Glomerular visceral epithelial cell (primary cell): ENCODE measurements at regions not wholly inside any gene's neighbourhood (a gene's known extent, or its start where the extent isn't known, plus 50 kb on each side); places are given as distances from the start of the nearest gene placed in this dataset.
A peak's percentile ranks its signal among the peaks of the same experiment; 100 is the strongest.
"Not testable (repeated sequence)": the region's sequence is repeated elsewhere in the genome, so short reads cannot be mapped to it uniquely, and the experiment has no call there.

ENCODE experiments used
- DNase-seq: peaks from one replicate; pipeline ENCODE4 v3.0.0-alpha.2; 2016; ENCODE audit errors: extremely low spot score

DNA sequence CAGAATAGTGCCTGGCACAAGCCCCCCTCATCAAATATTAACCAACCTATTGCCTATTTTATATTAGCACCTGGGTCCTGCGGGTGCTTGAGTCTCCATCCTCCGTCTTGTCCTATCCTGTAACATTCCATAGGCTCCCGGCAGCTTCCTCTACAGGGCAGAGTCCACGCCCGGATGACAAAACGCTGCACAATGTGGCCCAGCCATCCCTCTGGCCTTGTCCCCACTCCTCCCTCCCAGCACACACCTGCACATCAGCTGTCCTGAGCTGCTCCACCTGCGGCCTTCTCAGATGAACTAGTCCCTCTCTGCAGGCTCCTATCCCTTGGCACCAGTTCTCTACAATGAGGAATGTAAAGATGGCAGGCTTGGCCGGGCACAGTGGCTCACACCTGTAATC lies 153.5 kb upstream of the PDE1C start:
- no peak for DNase-seq

DNA sequence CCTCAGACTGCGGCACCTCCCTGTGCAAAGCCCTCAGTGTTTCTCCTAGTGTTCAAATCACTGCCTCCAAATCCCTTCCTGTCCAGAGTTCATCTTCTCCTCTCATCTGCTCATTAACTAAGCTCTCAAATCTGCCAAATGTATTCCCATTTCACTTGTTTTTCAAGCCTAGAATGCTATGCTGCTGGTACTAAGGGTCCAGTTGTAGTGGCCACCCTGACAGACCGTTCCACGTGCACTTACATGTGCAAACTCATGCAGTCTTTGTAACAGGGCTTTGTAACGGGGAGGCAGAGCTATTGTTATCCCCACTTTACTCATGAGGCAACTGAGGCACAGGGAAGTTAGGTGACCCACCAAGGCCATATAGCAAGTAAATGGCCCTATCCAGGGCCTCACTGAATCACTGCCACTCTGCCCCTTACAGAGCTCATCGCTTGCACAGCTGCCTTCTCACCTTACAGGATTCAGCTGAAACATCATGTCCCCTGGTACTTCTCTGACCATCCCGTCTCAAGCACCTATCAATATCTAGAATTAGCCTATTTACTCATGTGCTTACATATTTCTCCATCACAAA lies 153.0 kb upstream of the PDE1C start:
- DNase-seq = no peak

DNA sequence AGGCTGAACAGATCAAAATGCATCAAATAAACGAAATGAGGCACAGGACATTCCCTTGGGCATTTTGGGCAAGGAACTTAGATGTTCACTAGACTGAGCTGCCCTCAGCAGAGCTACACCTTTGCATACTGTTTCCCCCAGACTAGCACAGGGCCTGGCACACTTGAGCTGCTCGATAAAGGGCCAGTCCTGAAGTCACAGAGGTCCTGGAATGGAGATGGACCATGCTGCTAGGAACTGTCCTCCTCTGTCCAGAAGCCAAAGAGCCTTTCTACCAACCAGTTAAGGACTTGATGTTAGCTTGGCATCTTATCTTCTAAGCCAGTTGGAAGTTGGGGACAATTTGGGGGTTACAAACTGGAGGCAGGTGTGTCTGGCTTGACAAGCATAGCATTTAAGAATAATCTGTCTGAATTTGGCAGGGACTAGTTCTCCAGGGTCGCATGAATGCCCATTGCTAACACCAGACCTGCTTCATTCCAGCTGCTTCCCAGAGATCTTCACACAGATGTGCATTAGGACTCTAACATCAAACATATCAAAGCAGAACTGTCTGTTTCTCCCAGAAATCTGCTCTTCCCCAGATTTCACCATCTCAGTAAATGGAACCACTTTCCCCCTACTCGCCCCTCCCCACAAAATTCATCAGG lies 152.2 kb upstream of the PDE1C start:
- DNase-seq = no peak

DNA sequence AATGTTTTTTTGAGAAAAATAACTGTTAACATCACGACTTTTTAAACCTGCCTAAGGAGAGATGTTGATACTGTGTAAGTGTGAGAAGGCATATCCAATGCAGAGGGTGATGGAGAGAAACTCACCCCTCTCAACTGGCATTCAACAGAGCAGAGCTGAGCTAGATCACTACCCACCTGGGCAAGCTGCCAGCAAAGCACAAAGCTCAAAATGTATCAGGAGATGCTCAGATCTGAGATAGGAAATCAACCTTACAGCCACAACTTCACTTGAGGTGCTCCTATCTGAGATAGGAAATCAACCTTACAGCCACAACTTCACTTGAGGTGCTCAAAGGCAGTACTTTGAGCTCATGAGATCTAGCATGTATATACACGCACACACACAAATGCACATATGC lies 151.5 kb upstream of the PDE1C start:
- no peak for DNase-seq

DNA sequence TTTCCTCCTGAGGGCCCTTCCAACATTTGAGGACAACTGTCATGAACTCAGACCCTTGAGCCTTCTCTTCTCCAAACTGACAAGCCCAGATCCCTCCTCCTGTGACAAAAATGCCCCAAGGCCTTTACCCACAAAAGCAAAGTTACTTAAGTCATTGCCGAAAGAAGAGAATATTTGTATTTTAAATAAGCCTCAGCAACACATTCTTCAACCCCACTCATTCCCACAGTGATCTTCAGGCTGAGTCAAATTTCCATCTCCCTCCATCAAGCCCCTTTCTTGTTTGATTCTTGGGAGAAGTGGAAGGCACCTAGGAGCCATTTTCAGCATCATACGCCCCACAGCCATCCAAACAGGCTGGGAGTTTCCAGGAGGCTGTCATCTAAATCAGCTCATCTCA lies 150.8 kb upstream of the PDE1C start:
- DNase-seq = no peak

DNA sequence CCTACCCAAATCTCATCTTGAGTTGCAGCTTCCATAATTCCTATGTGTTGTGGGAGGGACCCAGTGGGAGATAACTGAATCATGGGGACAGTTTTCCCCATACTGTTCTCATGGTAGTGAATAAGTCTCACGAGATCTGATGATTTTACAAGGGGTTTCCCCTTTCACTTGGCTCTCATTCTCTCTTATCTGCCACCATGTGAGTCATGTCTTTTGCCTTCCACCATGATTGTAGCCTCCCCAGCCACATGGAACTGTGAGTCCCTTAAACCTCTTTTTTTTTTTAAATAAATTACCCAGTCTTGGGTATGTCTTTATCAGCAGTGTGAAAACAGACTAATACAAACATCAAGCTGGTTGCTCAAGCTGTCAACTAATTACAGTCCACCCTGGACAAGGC lies 149.6 kb upstream of the PDE1C start:
- DNase-seq = not testable (repeated sequence)

DNA sequence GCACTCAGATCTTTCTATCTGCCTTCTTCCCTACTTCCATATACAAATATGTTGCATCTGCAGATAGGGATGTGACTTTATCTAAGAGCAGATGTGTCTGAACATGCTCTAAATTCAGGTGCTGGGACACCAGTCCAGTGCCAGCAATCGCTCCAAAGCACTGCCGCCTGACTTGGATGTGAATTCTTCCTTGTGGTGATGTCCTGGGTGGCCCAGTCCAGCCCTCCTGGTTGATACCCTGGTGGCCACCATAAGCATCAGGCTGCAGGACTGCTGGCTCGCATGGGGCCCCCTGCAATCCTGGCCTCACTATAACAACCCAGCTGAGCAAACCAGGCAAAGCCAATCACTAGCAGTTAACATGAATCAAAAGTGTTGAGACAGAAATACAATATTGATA lies 149.2 kb upstream of the PDE1C start:
- no peak for DNase-seq

DNA sequence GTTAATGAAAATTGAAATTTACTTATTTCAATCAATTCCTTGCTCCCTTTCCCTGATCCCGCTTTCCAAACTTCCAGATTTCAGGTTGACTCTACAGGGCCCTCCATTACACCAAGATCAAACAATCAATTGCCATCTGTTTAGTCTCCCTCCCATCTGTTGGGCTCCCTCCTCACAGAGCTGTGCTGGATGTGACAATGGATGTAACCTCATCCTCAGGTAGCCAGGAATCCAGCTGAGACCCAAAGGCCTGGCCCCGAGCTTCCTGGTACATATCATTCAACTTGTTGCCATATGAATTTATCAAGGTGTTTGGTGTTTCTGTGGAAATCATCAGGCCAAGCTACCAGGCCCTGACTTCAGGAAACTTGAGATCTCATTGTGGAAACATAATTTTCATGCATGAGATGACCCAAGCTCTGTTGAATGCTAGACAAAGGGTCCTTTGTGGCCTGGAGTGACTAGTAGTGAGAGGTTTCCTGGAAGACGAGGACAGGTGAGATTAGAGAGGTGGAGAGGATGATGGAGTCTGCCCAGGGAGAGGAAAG lies 148.6 kb upstream of the PDE1C start:
- DNase-seq = no peak

DNA sequence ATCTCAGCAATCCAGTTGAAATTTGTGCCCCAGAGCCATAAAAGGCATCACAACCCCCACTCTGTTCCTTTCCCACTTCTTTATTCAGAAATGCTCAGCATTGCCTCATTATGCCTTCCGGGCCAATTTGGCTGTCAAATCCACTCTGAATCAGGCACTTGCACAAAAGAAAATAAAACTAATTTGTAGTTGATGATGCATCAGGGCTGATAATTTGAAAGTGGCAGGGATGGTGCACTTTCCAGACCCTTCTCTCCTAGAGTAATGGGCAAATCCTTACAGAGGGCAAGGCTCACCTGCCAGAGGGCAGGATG lies 147.9 kb upstream of the PDE1C start:
- DNase-seq = no peak

DNA sequence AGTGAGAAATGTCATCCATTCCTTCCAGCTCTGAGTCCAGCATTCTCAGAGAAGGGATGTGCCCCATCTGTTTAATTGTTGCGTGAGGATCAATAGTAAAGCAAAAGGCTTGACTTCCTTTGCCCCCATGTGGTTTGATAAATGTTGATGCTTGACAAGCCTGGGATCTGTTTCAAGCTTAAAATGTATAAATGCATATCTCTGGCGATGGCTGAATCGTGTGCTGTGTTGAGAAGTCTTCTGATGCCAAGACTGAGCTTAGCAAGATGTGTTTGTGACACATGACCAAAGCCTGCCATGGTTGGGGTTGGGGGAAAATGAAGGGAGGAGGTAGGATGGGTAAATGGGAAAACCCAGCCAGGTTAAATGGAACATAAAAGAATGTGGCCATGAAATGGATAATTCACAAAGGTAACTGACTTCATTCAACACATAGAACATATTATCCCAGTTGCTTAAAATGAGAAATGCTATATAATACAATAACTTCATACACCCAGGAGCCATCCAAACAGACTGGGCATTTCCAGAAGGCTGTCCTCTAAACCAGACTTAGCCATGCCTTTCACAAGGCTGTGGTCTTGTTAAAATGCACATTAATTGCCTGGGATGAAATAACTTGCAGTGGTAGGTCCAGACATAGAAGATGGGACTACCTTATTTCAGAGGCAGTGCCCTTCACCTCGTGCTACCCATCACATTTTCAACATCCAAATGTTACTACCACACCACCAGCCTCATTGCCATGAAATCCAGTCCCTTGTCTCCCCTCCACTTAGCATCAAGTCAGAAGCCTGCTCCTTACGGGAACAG lies 147.3 kb upstream of the PDE1C start:
- DNase-seq = no peak

DNA sequence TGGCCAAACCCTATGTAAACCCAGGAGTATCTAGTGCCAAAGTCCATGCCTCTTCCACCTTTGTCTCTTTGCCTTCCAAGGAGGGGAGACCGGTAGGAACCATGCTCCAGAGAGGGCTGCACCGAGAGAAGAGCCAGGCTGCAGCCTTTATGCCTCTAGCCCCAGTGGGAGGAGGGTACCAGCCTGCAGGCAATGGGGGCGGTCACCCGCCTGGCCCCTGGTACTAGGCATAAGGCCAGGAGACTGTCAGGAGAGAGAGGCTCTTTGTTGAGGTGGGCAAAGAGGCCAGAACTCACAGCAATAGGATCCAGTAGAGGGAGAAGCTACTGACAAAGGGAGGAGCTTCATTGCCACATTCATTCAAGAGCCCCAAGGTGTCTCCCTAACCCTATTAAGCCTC lies 146.6 kb upstream of the PDE1C start:
- DNase-seq = no peak

DNA sequence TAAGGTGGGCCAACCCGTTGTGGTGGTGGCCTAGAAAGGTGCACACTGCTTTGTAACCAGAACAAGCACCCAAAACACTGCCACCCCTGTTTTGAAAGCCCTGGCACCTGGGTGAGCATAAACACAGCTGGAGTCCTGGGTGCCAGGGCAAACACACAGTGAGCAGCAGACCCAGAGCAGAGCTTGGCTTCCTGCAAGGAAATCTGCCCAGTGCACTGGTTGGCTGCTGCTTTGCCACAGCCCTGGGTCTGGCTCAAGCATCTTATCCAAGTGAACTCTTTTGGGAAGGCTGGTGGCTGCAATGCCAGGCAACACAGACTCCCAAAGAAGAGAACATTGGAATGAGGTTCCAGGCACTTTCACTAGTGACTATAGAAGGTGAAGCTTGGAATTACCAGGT lies 145.5 kb upstream of the PDE1C start:
- no peak for DNase-seq

DNA sequence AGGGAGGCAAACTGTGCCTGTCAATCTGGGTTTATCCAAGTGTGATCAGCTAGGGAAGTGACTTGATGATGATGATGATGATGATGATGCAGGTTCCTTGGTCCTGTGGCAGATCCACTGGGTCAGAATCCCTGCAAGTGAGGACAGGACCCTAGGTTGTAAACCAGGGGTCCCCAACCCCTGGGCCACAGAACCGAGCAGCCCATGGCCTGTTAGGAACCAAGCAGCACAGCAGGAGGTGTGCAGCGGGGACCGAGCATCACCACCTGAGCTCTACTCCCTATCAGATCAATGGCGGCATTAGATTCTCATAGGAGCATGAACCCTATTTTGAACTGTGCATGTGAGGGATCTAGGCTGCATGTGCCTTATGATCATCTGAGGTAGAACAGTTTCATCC lies 144.7 kb upstream of the PDE1C start:
- DNase-seq = no peak

DNA sequence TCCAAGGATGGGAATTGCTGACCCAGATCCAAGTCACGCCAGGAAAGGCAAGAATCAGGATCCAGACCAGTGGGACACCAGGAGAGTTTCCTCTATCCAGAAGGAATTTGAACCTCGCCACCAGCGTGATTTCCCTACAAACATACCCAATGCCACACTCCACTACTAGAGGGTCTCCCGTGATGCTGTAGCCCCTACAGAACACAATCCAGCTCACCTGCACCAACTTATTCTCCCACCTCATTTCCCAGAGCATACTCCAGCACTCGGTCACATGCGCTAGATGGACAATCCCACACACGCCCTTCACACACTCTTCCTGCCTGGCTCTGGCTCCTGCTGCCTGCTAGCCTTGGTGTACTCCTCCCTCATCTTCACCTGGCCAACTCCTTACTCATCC lies 142.1 kb upstream of the PDE1C start:
- DNase-seq = no peak

DNA sequence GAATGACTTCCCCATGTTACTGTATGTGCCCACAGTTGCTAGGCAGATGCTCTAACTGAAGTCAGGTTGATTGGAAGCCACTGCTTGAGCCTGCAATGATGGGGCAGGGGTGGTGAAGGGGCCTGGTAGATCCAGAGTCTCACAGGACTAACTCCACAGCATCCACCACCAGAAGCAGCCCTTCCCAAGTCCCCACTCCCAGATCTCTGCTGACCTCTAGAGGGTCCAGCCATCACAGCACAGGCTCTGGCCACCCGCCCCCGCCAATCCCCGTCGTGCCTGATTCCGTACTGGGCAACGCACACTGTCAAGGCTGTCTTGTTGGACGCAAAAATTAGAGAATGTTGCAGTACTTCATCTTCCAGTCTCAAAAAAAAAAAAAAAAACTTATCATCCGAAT lies 136.8 kb upstream of the PDE1C start:
- peak; percentile 11 for DNase-seq

DNA sequence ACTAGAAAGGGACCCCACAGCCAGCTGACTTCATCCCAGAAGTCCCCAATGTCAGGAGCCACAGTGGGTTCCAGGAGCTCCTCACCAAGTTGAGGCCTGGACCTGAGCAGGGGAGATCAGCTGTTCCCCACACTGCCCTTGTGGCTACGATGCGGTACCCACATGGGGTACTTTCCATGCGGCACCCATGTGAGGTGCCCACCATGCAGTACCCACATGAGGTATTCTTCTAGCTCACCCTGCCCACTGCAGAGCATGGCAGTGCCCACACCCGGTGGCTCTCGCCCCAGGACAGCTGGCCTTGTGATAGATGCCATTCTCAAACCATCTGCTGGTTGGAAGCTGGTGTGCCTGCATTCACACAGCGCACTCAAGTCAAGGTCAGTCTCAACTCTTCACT lies 136.3 kb upstream of the PDE1C start:
- DNase-seq = no peak

DNA sequence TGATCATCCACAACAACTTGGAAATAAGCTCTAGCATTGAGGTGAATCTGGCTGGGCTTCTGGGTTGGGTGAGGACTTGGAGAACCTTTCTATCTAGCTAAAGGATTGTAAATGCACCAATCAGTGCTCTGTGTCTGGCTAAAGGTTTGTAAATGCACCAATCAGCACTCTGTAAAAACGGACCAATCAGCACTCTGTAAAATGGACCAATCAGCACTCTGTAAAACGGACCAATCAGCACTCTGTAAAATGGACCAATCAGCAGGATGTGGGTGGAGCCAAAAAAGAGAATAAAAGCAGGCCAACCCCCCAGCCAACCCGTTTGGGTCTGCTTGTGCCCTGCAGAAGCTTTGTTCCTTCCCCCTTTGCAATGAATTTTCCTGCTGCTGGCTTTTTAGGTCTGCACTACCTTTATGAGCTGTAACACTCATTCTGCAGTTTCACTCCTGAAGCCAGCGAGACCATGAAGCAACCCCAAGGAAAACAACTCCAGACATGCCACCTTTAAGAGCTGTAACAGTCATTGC lies 135.2 kb upstream of the PDE1C start:
- not testable (repeated sequence) for DNase-seq

DNA sequence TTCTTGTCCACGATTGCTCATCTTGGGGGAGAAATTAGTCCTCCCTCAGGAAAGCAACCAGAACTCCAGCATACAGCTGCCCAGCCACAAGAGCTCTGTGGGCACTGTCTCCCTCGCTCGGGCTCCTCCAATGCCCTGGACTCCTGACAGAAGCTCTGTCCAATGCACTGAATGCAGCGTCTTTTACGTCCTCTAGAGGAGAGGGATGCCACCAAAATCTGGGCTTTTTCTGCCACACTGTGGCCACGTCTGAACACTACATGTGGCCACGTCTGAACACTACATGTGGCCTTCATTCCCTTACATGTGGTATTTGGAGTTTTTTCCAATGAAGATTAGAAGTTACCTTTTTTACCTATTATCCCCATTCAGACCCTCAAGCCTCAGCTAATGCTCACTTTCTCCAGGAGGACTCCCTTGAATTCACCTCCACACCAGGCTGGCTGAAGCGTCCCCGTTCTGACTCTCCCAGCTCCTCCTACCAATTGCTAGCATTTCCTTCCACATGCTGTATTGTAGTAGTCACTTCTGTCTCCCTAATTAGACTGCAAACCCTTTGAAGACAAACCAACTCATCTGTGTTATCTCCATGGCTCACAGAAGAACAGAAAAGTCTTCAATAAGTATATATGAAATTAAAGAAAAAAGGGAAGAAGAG lies 134.3 kb upstream of the PDE1C start:
- DNase-seq = peak; percentile 82

DNA sequence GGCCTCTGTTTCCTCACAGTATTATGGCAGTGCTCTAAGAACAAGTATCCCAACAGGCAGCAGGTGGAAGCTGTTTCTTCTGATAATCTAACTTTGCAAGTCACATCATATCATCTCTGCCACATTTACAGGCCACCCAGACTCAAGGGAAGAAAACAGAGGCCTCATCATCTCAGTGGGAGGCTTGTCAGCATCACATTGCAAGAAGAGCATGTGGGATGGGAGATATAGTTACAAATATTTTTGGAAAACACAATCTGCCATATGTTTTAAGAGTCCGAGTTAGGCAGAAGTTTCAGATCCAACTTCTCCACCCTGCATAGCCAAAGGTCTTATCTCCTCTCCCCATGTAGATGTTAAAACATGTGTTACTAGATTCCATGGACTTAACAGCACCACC lies 130.4 kb upstream of the PDE1C start:
- DNase-seq = no peak

DNA sequence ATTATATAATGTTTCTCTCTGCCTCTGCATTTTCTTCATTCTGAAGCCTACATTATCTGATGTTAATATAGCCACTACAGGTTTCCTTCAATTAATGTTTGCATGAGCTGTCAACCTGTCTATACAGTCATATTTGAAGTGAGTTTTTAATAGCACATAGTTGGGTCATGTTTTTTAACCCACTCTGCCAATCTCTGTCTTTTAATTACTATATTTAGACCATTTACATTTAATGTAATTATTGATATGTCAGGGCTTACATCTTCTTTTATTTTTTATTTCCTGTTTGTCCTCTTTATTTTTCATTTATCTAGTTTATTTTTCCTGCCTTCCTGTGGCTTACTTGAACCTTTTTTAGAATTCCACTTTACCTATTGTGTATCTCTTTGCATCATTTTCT lies 124.3 kb upstream of the PDE1C start:
- no peak for DNase-seq

DNA sequence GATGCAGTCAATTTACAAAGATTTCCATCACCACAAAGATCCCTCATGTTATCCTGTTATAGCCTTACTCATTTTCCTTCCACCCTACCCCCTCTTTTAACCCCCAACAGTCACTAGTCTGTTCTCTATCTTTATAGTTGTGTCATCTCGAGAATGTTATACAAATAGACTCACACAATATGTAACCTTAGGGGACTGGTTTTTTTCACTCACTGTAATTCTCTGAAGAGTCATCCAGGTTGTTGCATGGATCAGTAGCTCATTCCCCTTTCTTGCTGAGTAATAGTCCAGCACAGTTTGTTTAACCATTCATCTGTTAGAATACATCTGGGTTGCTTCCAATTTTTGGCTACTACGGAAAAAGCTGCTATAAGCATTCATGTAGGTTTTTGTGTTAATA lies 121.1 kb upstream of the PDE1C start:
- no peak for DNase-seq

DNA sequence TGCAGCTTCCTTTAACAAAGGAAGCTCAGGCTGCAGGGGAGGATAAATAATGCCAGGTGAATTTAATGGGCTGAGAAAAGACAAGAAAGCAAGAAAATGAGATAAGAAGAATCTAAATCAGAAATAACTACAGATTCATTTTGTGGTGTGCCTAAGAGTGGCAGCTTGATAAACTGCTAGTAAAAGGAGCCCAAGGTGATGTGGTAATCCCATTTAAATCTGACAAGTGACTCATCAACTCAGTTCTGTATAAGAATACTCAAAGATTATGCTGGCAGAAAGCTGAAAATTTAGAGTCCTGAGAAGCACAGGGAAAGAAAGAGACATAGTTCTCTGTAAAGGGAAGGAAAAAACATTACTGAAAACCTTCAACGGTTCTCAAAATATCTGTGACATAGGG lies 109.4 kb upstream of the PDE1C start:
- no peak for DNase-seq
